ENCODE measurements at regions not wholly inside any gene's neighbourhood (a gene's known extent, or its start where the extent isn't known, plus 50 kb on each side); places are given as distances from the start of the nearest gene placed in this dataset.

- no peak overlapping the region for H3K4me3 ChIP-seq (ENCODE audit: control insufficient read depth in 2 of 3, extremely low read depth in 1 of 3, insufficient read depth in 2 of 3, low read depth in 1 of 3, low read length in 3 of 3)
These were observed 343.9 kb upstream of the MMADHC start for GRCh38 chr2:149931486-149931885.

GRCh38 chr2:149928011-149928410 is 340.4 kb upstream of the MMADHC start:
- H3K4me3 ChIP-seq (ENCODE audit: control insufficient read depth in 2 of 3, extremely low read depth in 1 of 3, insufficient read depth in 2 of 3, low read depth in 1 of 3, low read length in 3 of 3): no peak overlapping the region
- no peak for FAIRE-seq
- no peak overlapping the region for H2AFZ ChIP-seq (ENCODE audit: control insufficient read depth, low read length)
- peaks cover 9% of the 10 kb centered on the region for H3K4me1 ChIP-seq (ENCODE audit: control insufficient read depth, extremely low read depth, insufficient read depth, low read length)
- DNase-seq (ENCODE audit: low read depth, low spot score): no peak
- no peaks in the 10 kb centered on the region for H4K20me1 ChIP-seq (ENCODE audit: control insufficient read depth, extremely low read depth, insufficient read depth, low read length)
- H3K27me3 ChIP-seq (ENCODE audit: control insufficient read depth, extremely low read depth, insufficient read depth, low read length): no peaks in the 10 kb centered on the region
- H3K4me2 ChIP-seq (ENCODE audit: control insufficient read depth, extremely low read depth, insufficient read depth, low read depth, low read length): no peak overlapping the region
- no peak overlapping the region for H3K27ac ChIP-seq (ENCODE audit: control insufficient read depth, insufficient read depth, low read length)
- no peaks in the 10 kb centered on the region for H3K9me3 ChIP-seq (ENCODE audit: control insufficient read depth, low read depth, low read length)
- no peaks in the 10 kb centered on the region for H3K36me3 ChIP-seq (ENCODE audit: control insufficient read depth in 2 of 2, extremely low read depth in 1 of 2, insufficient read depth in 2 of 2, low read length in 2 of 2)
- H3K9ac ChIP-seq (ENCODE audit: control insufficient read depth, extremely low read depth, insufficient read depth, low read length): no peak overlapping the region
- dilution Hi-C loops (cut with MboI; ENCODE audit: extremely low pct_ligation_motif_present, low sequenced_read_pairs): no loop called here
- no peaks in the 10 kb centered on the region for H3K79me2 ChIP-seq (ENCODE audit: control insufficient read depth, insufficient read depth, low read length)
- TF ChIP-seq CTCF (optimal IDR thresholded peaks at IDR 0.05 in 1 of 3, IDR thresholded peaks at IDR 0.05 in 1 of 3, conservative IDR thresholded peaks at IDR 0.05 in 1 of 3; ENCODE audit: extremely low read depth in 1 of 3, insufficient read depth in 2 of 3, low read length in 3 of 3) (no peak), EZH2 (IDR thresholded peaks at IDR 0.05; ENCODE audit: low read length) (no peak)
- H3K9me1 ChIP-seq (ENCODE audit: control insufficient read depth, extremely low read depth, insufficient read depth, low read length): no peaks in the 10 kb centered on the region

More at GRCh38 chr2:149931486-149931885, 343.9 kb upstream of the MMADHC start:
- H3K27me3 ChIP-seq (ENCODE audit: control insufficient read depth, extremely low read depth, insufficient read depth, low read length): no peaks in the 10 kb centered on the region
- no peak overlapping the region for H2AFZ ChIP-seq (ENCODE audit: control insufficient read depth, low read length)
- no peak for TF ChIP-seq EZH2 (IDR thresholded peaks at IDR 0.05; ENCODE audit: low read length)
- no peak for TF ChIP-seq CTCF (optimal IDR thresholded peaks at IDR 0.05 in 1 of 3, IDR thresholded peaks at IDR 0.05 in 1 of 3, conservative IDR thresholded peaks at IDR 0.05 in 1 of 3; ENCODE audit: extremely low read depth in 1 of 3, insufficient read depth in 2 of 3, low read length in 3 of 3)
- dilution Hi-C loops (cut with MboI; ENCODE audit: extremely low pct_ligation_motif_present, low sequenced_read_pairs): no loop called here
- FAIRE-seq: no peak
- no peaks in the 10 kb centered on the region for H3K9me1 ChIP-seq (ENCODE audit: control insufficient read depth, extremely low read depth, insufficient read depth, low read length)
- H3K9ac ChIP-seq (ENCODE audit: control insufficient read depth, extremely low read depth, insufficient read depth, low read length): no peak overlapping the region
- no peak overlapping the region for H3K4me2 ChIP-seq (ENCODE audit: control insufficient read depth, extremely low read depth, insufficient read depth, low read depth, low read length)
- no peaks in the 10 kb centered on the region for H3K36me3 ChIP-seq (ENCODE audit: control insufficient read depth in 2 of 2, extremely low read depth in 1 of 2, insufficient read depth in 2 of 2, low read length in 2 of 2)
- no peaks in the 10 kb centered on the region for H3K9me3 ChIP-seq (ENCODE audit: control insufficient read depth, low read depth, low read length)
- DNase-seq (ENCODE audit: low read depth, low spot score): no peak
- H3K4me1 ChIP-seq (ENCODE audit: control insufficient read depth, extremely low read depth, insufficient read depth, low read length): no peaks in the 10 kb centered on the region
- H3K79me2 ChIP-seq (ENCODE audit: control insufficient read depth, insufficient read depth, low read length): no peaks in the 10 kb centered on the region
- H4K20me1 ChIP-seq (ENCODE audit: control insufficient read depth, extremely low read depth, insufficient read depth, low read length): no peaks in the 10 kb centered on the region
- H3K27ac ChIP-seq (ENCODE audit: control insufficient read depth, insufficient read depth, low read length): no peak overlapping the region

Data from keratinocyte (primary cell).